Spleen (tissue), 11 donors: ENCODE measurements at regions not wholly inside any gene's neighbourhood (a gene's known extent, or its start where the extent isn't known, plus 50 kb on each side); places are given as distances from the start of the nearest gene placed in this dataset.
A peak's percentile ranks its signal among the peaks of the same experiment; 100 is the strongest.

Experiments
- DNase-seq: peaks from one replicate; pipeline ENCODE4 v3.0.0-alpha.2; 2020
- H3K27ac ChIP-seq, 8 donors: fragments of 200-600 bp; sonication (generic) in 7 of 8; 1 replicate in 4 of 8; 2 replicates in 4 of 8; pipeline versions ENCODE4 v1.5.0 to v1.8.0; 2016 to 2021; ENCODE audit warnings: inconsistent platforms in 4 of 8, mild to moderate bottlenecking in 4 of 8, moderate library complexity in 1 of 8
- H3K27me3 ChIP-seq, 7 donors: fragments of 200-600 bp; sonication (generic) in 6 of 7; replicated peaks in 1 of 7; 1 replicate in 4 of 7; 2 replicates in 3 of 7; pipeline versions ENCODE4 v1.5.0 to v1.8.0; 2016 to 2021; ENCODE audit warnings: inconsistent platforms in 3 of 7, mild to moderate bottlenecking in 1 of 7
- H3K36me3 ChIP-seq, 6 donors: fragments of 200-600 bp; sonication (generic) in 5 of 6; 1 replicate in 4 of 6; 2 replicates in 2 of 6; pipeline versions ENCODE4 v1.5.0 to v1.8.0; 2016 to 2021; ENCODE audit warnings: inconsistent platforms in 2 of 6
- H3K4me1 ChIP-seq, 6 donors: fragments of 200-600 bp; sonication (generic) in 5 of 6; 1 replicate in 3 of 6; 2 replicates in 3 of 6; pipeline versions ENCODE4 v1.5.0 to v1.8.0; 2016 to 2021; ENCODE audit warnings: inconsistent platforms in 3 of 6
- H3K4me3 ChIP-seq, 8 donors: fragments of 200-600 bp; sonication (generic) in 7 of 8; 1 replicate in 4 of 8; 2 replicates in 4 of 8; pipeline versions ENCODE4 v1.5.0 to v1.8.0; 2016 to 2021; ENCODE audit warnings: inconsistent platforms in 4 of 8, mild to moderate bottlenecking in 4 of 8, moderate library complexity in 2 of 8
- H3K9me3 ChIP-seq, 8 donors: fragments of 200-600 bp; sonication (generic) in 7 of 8; 1 replicate in 4 of 8; 2 replicates in 4 of 8; pipeline versions ENCODE4 v1.5.0 to v1.8.0; 2016 to 2021; ENCODE audit warnings: inconsistent platforms in 4 of 8
- POLR2A ChIP-seq, 3 donors: fragments of 450-650 bp; IDR thresholded peaks; one replicate each; pipeline ENCODE4 v1.5.1; 2017; ENCODE audit warnings: antibody characterized with exemption in 3 of 3, mild to moderate bottlenecking in 1 of 3
- POLR2AphosphoS5 ChIP-seq, 3 donors: sonication (generic); formaldehyde crosslinking; IDR thresholded peaks; one replicate each; pipeline ENCODE4 v1.5.1; 2017; ENCODE audit warnings: antibody characterized with exemption in 3 of 3
- WGBS, 5 donors: extraction: QIAGEN DNeasy Blood & Tissue Kit in 3 of 5; methylation state at CpG; one replicate each; pipeline versions ENCODE4 v1.1.5 to v1.1.7; 2013 to 2018; 5-methylcytosine and 5-hydroxymethylcytosine counted together
- intact Hi-C: fragments of 100-400 bp; cut with DNase I; formaldehyde crosslinking; loops from one replicate; pipeline ENCODE4 v1.15.0; 2023; ENCODE audit warnings: low total_unique reads
- TF ChIP-seq, protein P1 (sequence below), 11 experiments: fragments of 200-600 bp in 7 of 11; fragments of 450-650 bp in 4 of 11; sonication (generic) in 4 of 11; IDR thresholded peaks in 8 of 11; conservative IDR thresholded peaks in 3 of 11; 1 replicate in 7 of 11; 2 replicates in 4 of 11; pipeline versions ENCODE4 v1.4.0 to v1.8.0; 2016 to 2021; ENCODE audit warnings: antibody characterized with exemption in 11 of 11, inconsistent platforms in 4 of 11, mild to moderate bottlenecking in 1 of 11
- donor health status: healthy with polysubstance abuse.
- donor health status: DM: no; HTN: no; CAD: no; lungs with moderate emphysema.
- donor health status: DM: no; HTN: no; CAD: no.
- donor health status: Bipolar disorder and iron deficiency.
- donor health status: healthy.
- donor health status: DM: no; HTN: no; CAD: no.
- donor health status: DM: yes; HTN: yes; CAD: no.

DNA sequence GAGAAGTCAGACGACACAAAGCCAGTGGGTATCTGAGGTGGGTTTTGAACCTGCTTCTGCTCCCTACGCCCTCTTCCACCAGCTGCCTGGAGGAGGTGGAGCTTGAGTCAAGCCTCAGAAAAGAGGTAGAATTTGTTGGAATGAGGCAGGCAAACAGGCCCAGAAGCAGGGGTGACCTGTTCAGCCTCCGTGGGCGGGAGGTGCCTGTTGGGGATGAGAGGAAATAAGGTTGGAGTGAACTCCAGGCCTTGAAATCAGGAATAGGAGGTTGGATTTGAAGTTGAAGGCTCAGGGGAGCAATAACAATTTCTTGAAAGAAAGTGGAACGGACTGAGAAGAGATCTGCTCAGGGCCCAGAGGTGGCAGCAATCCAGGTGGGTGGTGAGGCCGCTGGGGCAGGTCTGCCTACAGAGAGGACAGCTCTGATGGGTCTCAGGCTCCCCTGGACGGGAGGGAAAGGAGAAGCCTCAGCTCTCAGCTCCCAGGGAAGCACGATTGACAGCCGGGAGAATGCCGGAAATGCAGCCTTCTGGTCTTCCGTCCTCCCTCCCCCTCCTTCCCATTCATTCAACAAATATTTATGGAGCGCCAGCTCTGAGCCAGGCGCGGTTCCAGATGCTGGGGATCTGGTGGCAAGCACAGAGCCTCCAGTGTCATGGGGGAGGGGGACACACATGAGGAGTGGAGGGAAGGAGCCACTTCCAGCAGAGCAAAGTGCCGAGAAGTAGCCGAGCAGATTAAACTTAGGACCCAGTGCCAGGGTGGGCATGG, 61.9 kb upstream of the CIBAR2 start:
- Histone ChIP-seq H3K4me1 (peaks cover 31 to 87% (median 69%) of the 10 kb centered on the region in 6 donors), H3K4me3 (peak overlapping the region in 1 of 8 donors; percentile 69), H3K27me3 (peaks cover 0 to 76% (median 23%) of the 10 kb centered on the region in 7 donors), H3K36me3 (no peaks in the 10 kb centered on the region), H3K27ac (peak overlapping the region in 7 of 8 donors; percentile 63 to 84 (median 73)), H3K9me3 (no peaks in the 10 kb centered on the region)
- intact Hi-C loops: no loop called here
- no peak for DNase-seq
- WGBS, 5 donors: 56 to 70% (median 69%) methylated on average over 16 of the region's 16 CpGs
- TF ChIP-seq POLR2AphosphoS5 (IDR thresholded peaks at IDR 0.05): peak; percentile 5 to 30 (median 28)
- TF ChIP-seq, protein P1, sequence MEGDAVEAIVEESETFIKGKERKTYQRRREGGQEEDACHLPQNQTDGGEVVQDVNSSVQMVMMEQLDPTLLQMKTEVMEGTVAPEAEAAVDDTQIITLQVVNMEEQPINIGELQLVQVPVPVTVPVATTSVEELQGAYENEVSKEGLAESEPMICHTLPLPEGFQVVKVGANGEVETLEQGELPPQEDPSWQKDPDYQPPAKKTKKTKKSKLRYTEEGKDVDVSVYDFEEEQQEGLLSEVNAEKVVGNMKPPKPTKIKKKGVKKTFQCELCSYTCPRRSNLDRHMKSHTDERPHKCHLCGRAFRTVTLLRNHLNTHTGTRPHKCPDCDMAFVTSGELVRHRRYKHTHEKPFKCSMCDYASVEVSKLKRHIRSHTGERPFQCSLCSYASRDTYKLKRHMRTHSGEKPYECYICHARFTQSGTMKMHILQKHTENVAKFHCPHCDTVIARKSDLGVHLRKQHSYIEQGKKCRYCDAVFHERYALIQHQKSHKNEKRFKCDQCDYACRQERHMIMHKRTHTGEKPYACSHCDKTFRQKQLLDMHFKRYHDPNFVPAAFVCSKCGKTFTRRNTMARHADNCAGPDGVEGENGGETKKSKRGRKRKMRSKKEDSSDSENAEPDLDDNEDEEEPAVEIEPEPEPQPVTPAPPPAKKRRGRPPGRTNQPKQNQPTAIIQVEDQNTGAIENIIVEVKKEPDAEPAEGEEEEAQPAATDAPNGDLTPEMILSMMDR (IDR thresholded peaks at IDR 0.05 in 8 of 11, conservative IDR thresholded peaks at IDR 0.05 in 3 of 11): no peak

- Histone ChIP-seq H3K4me1 (peaks cover 31 to 89% (median 63%) of the 10 kb centered on the region in 6 donors), H3K27ac (peak overlapping the region in 5 of 8 donors; percentile 69 to 84 (median 77)), H3K9me3 (no peaks in the 10 kb centered on the region), H3K36me3 (no peaks in the 10 kb centered on the region), H3K27me3 (peaks cover 0 to 68% (median 16%) of the 10 kb centered on the region in 7 donors), H3K4me3 (no peak overlapping the region)
- TF ChIP-seq, protein P1 (IDR thresholded peaks at IDR 0.05 in 8 of 11, conservative IDR thresholded peaks at IDR 0.05 in 3 of 11): no peak
- TF ChIP-seq POLR2A (IDR thresholded peaks at IDR 0.05) (no peak), POLR2AphosphoS5 (IDR thresholded peaks at IDR 0.05) (no peak)
- no peak for DNase-seq
- intact Hi-C loops: no loop called here
- 44 to 74% (median 70%) methylated on average over 15 to 26 of the region's 26 CpGs for WGBS, 5 donors
Measured at GRCh38 chr16:85174871-85175723, 62.8 kb upstream of the CIBAR2 start.

GRCh38 chr16:85175724-85176233, 63.5 kb upstream of the CIBAR2 start:
- WGBS, 5 donors: 67 to 80% (median 77%) methylated on average over 10 of the region's 10 CpGs
- H3K9me3 ChIP-seq: no peaks in the 10 kb centered on the region
- no peak overlapping the region for H3K4me3 ChIP-seq
- H3K27ac ChIP-seq: no peak overlapping the region
- TF ChIP-seq POLR2A (IDR thresholded peaks at IDR 0.05) (no peak), POLR2AphosphoS5 (IDR thresholded peaks at IDR 0.05) (no peak)
- TF ChIP-seq, protein P1 (IDR thresholded peaks at IDR 0.05 in 8 of 11, conservative IDR thresholded peaks at IDR 0.05 in 3 of 11): no peak
- no peak for DNase-seq
- peaks cover 0 to 61% (median 10%) of the 10 kb centered on the region in 7 donors for H3K27me3 ChIP-seq
- intact Hi-C loops: no loop called here
- peaks cover 28 to 89% (median 59%) of the 10 kb centered on the region in 6 donors for H3K4me1 ChIP-seq
- no peaks in the 10 kb centered on the region for H3K36me3 ChIP-seq
